ENCODE measurements at regions not wholly inside any gene's neighbourhood (a gene's known extent, or its start where the extent isn't known, plus 50 kb on each side); places are given as distances from the start of the nearest gene placed in this dataset.

DNA sequence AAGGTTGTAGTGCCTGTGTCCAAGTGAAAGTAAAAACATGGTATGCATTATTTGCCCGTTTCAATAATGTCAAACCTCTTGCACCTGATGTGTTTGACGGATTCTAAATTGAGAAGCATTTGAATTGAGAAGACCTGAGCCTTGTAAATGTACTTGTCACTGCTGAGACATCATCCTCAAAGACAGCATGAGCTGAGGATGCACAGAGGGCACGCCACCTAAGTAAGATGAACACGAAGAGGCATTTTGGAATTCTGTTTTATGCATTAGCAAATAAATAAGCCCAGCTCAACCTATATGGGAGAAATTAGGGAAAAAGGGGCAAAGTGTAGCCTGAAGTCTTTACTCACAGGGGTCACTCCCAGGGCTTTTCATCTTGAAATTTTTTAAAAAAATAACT, 73.8 kb upstream of the SORCS1 start:
- Histone ChIP-seq H3K27ac (ENCODE audit: low read depth in 1 of 2, low read length in 1 of 2) (no peak overlapping the region), H3K4me1 (ENCODE audit: control insufficient read depth in 2 of 2, insufficient read depth in 2 of 2, low read length in 2 of 2) (no peaks in the 10 kb centered on the region), H3K9me3 (ENCODE audit: control insufficient read depth in 2 of 2, insufficient read depth in 1 of 2, low read length in 1 of 2) (no peaks in the 10 kb centered on the region), H3K36me3 (ENCODE audit: control insufficient read depth in 2 of 2, insufficient read depth in 2 of 2, low read length in 1 of 2) (no peaks in the 10 kb centered on the region), H3K4me3 (ENCODE audit: low read length in 2 of 2) (no peak overlapping the region), H3K27me3 (ENCODE audit: control insufficient read depth in 2 of 2, insufficient read depth in 1 of 2, low read length in 1 of 2) (no peaks in the 10 kb centered on the region)
- DNase-seq (ENCODE audit: low read depth in 6 of 9, low spot score in 9 of 9): no peak
- 87% methylated on average over 4 of the region's 4 CpGs for WGBS

DNA sequence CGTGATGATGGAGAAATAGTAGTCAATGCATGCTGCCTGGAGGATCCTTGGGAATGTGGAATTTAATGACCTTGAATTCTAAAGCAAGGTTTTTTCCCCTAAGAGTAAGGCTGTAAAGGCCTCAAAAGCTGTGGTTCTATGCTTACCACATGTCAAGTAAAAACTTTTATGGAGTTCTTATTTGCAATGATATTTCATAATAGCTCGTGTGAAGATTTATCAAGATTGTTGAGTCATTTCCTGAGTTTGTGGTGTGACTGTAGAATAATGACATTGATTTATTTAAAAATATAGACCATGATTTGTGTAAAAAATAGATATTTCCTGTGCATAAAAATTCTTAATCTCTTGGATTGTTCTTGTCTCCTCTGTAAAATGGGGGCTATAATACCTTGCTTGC, 67.5 kb upstream of the SORCS1 start:
- no peak for DNase-seq (ENCODE audit: low read depth in 6 of 9, low spot score in 9 of 9)
- Histone ChIP-seq H3K4me3 (ENCODE audit: low read length in 2 of 2) (no peak overlapping the region), H3K9me3 (ENCODE audit: control insufficient read depth in 2 of 2, insufficient read depth in 1 of 2, low read length in 1 of 2) (no peaks in the 10 kb centered on the region), H3K27ac (ENCODE audit: low read depth in 1 of 2, low read length in 1 of 2) (no peak overlapping the region), H3K4me1 (ENCODE audit: control insufficient read depth in 2 of 2, insufficient read depth in 2 of 2, low read length in 2 of 2) (no peaks in the 10 kb centered on the region), H3K36me3 (ENCODE audit: control insufficient read depth in 2 of 2, insufficient read depth in 2 of 2, low read length in 1 of 2) (no peaks in the 10 kb centered on the region), H3K27me3 (ENCODE audit: control insufficient read depth in 2 of 2, insufficient read depth in 1 of 2, low read length in 1 of 2) (no peaks in the 10 kb centered on the region)
- WGBS: 39% methylated on average over 2 of the region's 2 CpGs

DNA sequence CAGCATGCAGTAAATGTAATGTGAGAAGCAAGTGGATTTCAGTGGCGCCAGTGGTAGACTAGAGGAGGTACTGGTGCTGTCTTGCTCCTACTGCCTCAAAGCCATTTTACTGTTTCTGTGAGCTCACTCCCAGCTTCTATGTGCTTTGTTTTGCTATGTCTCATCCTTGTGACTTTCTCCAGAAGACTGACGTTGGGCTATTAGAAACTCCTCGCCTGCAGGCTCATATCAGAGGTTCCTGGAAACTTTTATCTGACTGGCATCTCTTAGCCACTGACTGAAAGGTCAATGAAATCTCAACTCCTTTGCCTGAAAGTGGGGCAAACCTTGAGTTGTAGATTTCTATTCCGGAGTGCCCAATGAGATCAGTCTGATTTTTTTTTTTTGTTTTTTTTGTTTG, 66.4 kb upstream of the SORCS1 start:
- Histone ChIP-seq H3K27ac (ENCODE audit: low read depth in 1 of 2, low read length in 1 of 2) (no peak overlapping the region), H3K4me1 (ENCODE audit: control insufficient read depth in 2 of 2, insufficient read depth in 2 of 2, low read length in 2 of 2) (no peaks in the 10 kb centered on the region), H3K4me3 (ENCODE audit: low read length in 2 of 2) (no peak overlapping the region), H3K27me3 (ENCODE audit: control insufficient read depth in 2 of 2, insufficient read depth in 1 of 2, low read length in 1 of 2) (no peaks in the 10 kb centered on the region), H3K9me3 (ENCODE audit: control insufficient read depth in 2 of 2, insufficient read depth in 1 of 2, low read length in 1 of 2) (no peaks in the 10 kb centered on the region), H3K36me3 (ENCODE audit: control insufficient read depth in 2 of 2, insufficient read depth in 2 of 2, low read length in 1 of 2) (no peaks in the 10 kb centered on the region)
- WGBS: 91% methylated on average over 4 of the region's 4 CpGs
- DNase-seq (ENCODE audit: low read depth in 6 of 9, low spot score in 9 of 9): no peak

DNA sequence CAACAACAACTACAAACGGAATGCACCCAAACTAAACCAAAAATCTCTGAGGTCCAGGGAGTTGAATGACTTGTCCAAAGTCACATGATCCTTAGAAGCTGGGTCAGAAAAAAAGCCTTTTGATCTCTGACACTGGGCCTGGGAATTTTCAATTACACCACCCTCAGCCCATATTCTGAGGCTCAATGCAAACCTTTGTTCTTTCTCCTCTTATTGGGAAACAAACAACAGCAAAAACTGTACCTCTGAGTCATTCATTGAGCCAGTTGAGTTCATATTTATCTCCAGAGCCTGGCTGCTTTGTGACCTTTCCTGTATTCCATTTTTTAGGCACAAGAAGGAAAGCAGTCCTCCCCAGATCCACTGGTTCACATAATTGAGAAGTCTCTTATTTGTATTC, 51.2 kb upstream of the SORCS1 start:
- Histone ChIP-seq H3K27ac (ENCODE audit: low read depth in 1 of 2, low read length in 1 of 2) (no peak overlapping the region), H3K36me3 (ENCODE audit: control insufficient read depth in 2 of 2, insufficient read depth in 2 of 2, low read length in 1 of 2) (no peaks in the 10 kb centered on the region), H3K27me3 (ENCODE audit: control insufficient read depth in 2 of 2, insufficient read depth in 1 of 2, low read length in 1 of 2) (no peaks in the 10 kb centered on the region), H3K4me1 (ENCODE audit: control insufficient read depth in 2 of 2, insufficient read depth in 2 of 2, low read length in 2 of 2) (no peaks in the 10 kb centered on the region), H3K9me3 (ENCODE audit: control insufficient read depth in 2 of 2, insufficient read depth in 1 of 2, low read length in 1 of 2) (no peaks in the 10 kb centered on the region), H3K4me3 (ENCODE audit: low read length in 2 of 2) (no peak overlapping the region)
- no peak for DNase-seq (ENCODE audit: low read depth in 6 of 9, low spot score in 9 of 9)
- 90% methylated on average over 1 of the region's 1 CpG for WGBS
